ENCODE measurements at regions not wholly inside any gene's neighbourhood (a gene's known extent, or its start where the extent isn't known, plus 50 kb on each side); places are given as distances from the start of the nearest gene placed in this dataset.

DNA sequence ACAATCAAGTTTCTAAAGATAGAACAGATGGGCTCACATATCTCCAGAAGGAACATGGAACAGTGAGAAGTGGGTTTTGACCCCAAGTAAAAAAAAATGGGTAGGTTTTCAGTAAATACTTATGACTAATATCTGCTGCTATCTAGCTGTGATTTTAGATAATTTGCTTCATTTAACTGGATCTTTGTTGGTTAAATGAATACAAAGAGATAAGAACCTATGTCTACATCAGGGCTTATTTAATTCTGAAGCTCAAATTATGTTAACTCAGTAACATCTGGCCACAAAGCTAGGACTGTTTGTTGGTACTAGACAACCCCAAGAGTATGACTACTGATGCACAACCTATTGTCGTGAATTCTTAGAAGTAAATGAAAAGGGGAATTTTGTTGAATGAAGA lies 144.4 kb upstream of the SESN3 start:
- ATAC-seq = no peak

DNA sequence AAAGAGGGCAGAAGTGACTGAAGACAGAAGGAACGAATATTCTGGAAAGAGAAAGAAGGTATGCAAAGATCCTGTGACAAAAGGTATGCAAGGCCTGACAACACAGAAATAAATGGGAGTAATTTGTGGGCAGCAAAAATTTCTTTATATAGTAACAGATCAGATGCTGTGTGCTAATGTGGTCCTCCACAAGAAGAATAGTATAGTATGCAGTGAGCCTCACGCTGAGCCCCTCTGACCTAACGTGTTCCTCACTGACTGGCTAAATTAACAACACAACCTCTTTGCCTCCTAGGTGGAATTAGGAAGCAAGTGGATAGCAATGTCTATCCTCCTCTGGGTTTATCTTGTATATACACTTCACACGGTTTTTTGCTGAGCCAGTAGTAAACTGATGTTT lies 143.1 kb upstream of the SESN3 start:
- ATAC-seq = no peak

GRCh38 chr11:95373241-95373640 lies 142.2 kb upstream of the SESN3 start:
- no peak for ATAC-seq

GRCh38 chr11:95372097-95372656 lies 141.2 kb upstream of the SESN3 start:
- ATAC-seq = no peak

DNA sequence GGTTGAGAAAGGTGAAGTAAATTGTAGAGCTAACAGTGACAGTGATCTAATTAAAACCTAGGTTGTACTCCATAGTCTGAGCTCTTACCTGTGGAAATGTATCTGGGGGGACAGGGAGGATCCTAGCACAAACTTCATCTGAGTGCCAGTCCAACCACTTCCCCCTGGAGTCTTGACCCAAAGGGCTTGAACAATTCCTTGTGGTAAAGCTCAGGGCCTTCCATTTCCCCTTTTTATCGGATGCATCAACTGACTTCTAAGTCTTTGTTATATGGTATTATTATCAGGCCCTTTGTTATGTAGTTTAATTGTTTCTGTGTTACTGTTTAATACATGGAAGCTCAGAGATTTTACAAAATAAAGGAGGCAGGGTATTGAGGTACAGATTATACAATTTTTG lies 140.2 kb upstream of the SESN3 start:
- ATAC-seq = no peak

- ATAC-seq = no peak
Measured at GRCh38 chr11:95367726-95368125, 136.7 kb upstream of the SESN3 start.

DNA sequence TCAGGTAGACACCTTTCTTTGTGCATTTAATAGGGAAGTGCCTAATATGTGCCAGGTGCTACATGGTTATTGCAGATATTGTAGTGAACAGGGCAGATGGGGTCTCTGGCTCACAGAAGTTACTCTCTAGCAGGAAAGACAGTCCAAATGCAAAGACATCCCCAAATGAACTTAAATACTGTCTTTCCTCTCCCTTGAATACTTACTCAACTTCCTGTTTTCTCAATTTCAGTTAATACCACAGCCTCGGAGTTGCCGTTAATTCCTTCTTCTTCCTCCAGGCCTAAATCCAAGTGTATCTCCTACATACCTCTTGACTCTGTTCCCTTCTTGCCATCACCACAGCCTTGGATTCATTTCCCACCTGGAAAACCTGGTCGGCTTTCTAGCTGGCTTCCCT lies 134.3 kb upstream of the SESN3 start:
- ATAC-seq = no peak

DNA sequence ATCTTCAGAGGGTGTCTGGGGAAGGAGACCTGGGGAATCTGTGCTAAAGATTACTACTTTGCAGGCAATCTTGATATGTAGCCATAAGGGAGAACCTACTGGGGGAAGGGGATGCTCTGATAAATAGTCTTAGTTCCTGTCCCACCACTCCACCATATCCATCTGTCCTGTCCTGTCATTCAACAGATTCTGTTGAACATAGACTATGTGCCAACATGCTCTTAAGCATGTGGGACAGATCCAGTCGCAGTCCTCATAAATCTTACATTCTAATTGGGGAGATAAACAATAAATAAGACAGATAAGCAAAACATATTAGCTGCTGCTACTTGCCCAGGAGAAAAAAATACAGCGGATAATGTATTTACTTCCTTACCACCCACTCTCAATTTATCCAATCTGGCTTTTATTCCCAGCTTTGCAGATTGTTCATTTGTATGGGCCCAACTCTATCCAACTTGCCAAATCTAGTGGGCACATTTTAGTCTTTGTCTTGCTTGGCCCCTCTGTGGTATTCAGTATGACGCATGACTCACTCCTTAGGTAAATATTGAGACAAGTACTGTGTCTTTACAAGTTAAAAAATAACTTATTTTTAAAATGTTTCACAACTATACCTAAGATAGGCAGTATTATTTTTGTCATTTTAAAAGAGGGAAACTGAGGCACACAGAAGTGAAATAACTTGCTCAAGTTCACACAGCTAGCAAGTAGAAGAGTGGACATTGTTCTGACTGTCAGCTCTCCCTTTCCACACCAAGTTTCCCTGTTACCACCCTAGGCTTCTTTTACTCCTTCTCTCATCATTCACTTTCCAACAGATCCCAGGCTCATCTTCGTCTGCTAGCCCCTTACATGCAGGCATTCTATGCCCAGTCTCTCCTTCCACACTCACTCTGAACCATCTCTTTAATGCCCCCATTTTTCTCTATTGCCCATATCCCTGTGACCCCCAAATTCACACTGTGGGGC lies 133.6 kb upstream of the SESN3 start:
- ATAC-seq = peak; percentile 68

DNA sequence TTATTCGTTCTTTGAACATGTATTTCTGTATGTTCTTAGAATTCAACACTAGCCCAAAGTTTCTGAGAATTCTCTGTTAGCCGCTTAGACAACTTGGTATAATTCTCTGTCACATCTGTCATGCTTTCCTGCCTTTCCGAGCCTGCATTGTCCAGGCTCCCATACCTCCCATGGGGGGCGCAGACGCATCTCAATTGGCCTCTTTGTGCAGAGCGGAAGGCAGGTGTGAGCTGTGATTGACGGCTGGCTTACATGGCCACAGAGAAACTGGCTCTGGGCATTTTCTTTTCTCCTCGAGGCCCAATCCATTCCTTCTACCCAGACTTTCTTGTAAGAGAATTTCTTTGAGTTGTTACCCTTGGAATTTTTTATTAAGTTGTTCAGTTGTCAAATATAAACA lies 132.7 kb upstream of the SESN3 start:
- no peak for ATAC-seq

DNA sequence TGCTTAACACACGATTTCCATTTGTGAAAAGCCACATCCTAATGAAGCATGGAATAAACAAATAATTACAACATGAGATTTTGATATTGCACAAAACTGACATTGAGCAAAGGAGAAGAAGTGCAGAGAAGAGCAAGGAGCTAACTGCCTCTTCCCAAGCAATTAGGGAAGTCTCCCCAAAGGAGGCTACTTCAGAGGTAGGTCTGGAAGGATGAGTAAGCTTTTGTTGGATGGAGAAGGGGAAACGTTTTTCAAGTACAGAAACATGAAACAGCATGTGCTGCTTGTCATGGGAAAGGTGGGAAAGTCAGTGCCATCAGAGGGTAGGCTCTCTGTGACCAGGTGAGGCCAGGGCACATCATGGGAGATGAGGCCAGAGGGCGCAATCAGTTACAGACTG lies 132.2 kb upstream of the SESN3 start:
- ATAC-seq = no peak

DNA sequence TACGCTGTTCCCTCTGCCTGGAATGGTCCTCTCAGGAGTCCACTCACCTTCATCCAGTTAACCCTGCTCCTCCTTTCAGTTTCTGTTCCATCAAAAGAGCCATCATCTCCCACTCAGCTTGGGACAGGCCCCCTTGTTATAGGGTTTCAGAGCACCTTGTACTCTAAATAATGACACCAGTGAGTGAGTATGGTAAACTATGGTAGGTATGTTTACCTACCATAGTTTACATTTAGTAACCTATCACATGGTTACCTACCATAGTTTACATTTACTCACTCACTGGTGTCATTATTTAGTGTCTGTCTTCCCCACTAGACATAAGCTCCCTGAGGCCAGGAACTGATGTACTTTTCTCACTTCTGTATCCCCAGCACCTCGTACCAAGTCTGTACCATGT lies 130.2 kb upstream of the SESN3 start:
- ATAC-seq = no peak

DNA sequence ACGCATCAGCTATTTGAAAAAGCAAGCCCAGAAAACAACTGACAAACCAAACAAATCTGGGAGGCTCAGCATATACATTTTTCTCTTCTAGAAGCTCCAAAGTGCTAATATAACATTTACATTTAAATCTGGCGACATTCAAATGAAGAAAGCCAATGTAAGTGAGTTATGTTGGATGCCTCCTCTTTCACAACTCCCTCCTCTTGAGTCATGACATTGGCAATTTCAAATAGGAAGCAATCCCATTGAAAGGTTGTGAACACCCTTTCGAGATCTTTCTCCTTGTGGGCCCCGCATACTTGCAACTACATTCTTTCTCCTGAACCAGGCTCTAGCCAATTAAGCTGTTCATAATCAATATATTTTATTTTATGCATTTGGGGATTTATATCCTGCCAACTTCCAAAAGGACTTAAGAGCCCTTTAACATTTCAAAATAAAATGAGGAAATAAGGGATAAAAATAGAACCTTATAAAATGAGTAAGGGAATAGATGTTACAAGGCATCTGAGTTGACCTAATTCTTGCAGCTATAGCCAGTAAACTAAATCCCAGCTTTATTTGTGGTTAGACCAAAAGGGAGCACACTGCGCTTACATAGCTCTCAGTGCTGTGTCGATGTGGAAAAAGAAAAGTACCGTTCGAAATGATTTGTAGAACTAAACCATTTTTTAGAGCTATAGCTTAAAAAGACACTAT lies 129.5 kb upstream of the SESN3 start:
- no peak for ATAC-seq

DNA sequence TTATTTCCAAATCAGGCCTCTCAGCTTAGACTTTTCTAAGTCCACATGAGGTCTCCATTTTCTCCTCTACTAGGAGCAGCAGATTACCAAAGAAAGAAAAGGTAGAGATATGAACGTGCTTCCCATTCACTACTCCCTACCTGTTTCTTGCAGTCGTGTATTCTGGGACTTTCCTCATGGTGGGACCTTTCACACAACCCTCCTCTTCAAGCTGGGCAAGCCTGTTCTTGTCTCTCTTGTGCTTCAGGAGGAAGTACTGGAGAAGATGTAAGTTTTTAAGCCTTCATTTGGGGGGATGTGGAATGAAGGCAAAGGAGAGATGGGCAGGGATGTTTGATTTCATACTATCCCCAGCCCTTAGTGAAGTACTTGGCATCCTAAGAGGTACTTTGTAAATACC lies 128.8 kb upstream of the SESN3 start:
- ATAC-seq = no peak

DNA sequence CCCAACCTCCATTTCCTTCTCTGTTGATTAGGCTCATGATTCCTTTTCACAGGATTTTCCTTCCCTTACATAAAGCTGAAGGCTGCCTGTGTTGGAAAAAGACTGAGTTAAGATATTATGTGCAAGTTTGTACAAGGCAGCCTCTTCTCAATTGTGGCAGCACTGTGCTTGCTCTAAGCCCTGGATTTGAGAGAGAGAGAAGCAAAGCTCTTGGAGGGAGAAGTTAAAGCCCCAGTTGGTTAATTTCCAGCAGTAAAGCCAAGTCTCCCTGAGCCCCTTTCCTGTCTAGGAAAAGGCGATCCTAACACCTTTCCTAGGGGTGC lies 128.3 kb upstream of the SESN3 start:
- peak; percentile 63 for ATAC-seq

GRCh38 chr11:95358511-95359340 lies 127.7 kb upstream of the SESN3 start:
- ATAC-seq = peak; percentile 57

GRCh38 chr11:95354304-95354703 lies 123.3 kb upstream of the SESN3 start:
- ATAC-seq = no peak

DNA sequence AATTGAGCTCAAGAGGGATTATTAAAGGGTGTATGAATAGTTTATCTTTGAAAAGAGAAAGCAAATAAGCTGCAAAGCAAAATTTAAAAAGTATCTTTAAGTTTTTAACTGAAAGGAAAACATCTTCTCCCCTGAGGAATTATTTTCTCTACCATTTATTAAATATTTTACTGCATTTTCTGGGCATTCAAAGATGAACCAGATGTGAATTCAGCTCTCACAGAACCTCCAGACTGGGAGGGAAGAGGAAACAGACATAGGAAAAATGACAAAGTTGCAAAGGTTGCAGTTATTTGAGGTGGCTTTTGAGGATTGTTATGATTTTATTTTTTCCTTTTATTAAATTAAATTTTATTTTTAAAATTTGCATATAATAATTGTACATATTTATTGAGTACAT lies 122.7 kb upstream of the SESN3 start:
- ATAC-seq = no peak

- no peak for ATAC-seq
Measured at GRCh38 chr11:95352733-95353346, 121.8 kb upstream of the SESN3 start.

- ATAC-seq = no peak
Measured at GRCh38 chr11:95349345-95349942, 118.4 kb upstream of the SESN3 start.

DNA sequence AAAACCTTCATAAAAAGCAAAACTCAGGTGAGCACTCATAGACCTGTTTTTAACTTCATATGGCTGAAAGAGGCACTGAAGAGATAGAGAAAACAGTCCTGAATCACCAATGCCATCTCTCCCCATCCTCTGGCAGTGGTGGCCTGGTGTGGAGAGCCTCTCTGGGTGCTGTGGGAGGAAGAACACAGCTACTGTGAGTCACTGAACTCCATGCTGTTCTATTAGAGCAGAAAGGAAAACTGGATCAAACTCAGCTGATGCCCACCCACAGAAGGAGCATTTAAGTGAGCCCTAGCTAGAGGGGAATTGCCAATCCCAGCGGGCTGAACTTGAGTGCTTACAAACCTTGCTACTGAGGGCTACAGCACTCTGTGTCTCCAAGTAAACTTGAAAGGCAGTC lies 115.3 kb upstream of the SESN3 start:
- no peak for ATAC-seq

GRCh38 chr11:95345651-95346050 lies 114.6 kb upstream of the SESN3 start:
- no peak for ATAC-seq

Measured in esophagus mucosa (tissue), 1 donor.